Ureter (tissue), 1 donor: ENCODE measurements at regions not wholly inside any gene's neighbourhood (a gene's known extent, or its start where the extent isn't known, plus 50 kb on each side); places are given as distances from the start of the nearest gene placed in this dataset.
"Not testable (repeated sequence)": the region's sequence is repeated elsewhere in the genome, so short reads cannot be mapped to it uniquely, and the experiment has no call there.

Experiments used
- DNase-seq: peaks from one replicate; pipeline ENCODE4 v3.0.0-alpha.2; 2020; ENCODE audit warnings: low spot score
- donor health status: DM: yes; HTN: yes; CAD: no.

DNA sequence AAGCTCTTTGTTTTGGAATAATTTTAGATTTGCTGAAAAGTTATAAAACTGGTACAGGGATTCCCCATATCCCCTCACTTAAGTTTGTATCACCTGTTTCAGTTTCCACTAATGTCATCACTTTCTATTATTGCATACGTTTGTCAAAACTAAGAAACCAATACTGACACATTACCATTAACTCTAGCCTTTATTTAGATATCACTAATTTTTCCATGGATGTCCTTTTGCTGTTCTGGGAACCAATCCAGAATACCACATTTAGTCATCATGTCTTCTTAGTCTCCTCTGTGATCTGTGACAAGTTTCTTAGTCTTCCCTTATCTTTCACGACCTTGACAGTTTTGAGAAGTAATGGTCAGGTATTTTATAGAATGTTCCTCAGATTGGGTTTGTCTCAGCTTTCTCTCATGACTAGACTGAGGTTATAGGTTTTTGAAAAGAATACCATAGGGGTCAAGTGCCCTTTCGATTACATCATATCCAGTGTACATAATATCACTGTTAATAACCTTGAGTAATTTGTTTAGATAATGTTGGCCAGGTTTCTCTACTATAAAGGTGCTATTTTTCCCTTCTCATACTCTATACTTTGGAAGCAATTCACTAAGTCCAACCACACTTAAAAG, 51.9 kb upstream of the NMUR2 start:
- DNase-seq = no peak

GRCh38 chr5:152462021-152462721, 57.1 kb upstream of the NMUR2 start:
- DNase-seq = no peak

- no peak for DNase-seq
Measured at GRCh38 chr5:152464048-152464447, 59.0 kb upstream of the NMUR2 start.

DNA sequence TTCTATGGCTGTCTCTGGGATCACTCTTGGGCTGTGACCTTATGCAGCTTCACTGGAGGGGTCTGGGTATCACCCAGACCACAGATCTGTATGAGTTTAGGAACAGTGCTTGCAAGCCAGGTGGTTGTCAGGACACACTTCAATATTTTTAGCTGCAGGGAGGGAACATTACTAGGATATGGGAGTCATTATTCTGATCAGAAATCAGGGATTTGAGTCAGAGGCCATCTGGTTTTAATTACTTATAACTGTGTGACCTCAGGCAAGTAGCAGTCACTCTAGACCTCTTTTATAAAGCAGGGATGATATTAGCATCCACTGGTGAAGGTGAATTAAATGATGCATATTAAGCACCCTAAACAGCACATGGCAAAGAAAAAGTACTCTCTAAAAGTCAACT, 60.1 kb upstream of the NMUR2 start:
- DNase-seq = no peak

DNA sequence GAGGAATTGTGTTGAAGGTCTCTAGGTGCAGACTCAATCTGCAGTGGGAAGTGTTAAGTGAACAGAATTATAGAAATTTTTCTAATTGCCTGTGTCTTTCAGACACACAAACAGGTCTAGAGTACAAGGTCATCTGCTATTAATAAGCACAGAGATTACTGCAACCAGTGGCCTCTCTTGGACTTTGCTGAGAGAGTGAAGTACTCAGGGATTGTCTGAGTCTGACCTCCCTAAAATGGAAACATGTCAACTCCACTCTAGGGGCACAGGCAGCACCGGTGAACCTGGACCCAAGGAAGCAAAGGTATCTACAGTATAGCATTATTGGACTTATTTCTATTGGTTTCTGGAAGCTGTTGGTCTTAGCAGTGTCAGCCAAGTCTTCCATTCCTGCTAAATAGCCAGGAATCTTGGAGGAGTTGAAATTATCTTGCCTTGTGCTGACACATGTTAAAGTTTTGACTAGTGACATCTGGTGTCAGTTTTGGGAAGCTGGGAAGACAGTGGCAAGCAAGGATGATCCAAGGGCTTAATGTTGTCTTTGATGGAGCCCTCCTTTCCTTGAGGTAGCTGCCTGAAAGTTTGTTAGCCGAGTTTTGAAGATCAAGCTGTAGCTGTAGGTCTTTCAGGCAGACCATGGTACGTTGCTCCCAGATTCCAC, 61.1 kb upstream of the NMUR2 start:
- DNase-seq = no peak

GRCh38 chr5:152470167-152470566, 65.1 kb upstream of the NMUR2 start:
- DNase-seq = no peak

DNA sequence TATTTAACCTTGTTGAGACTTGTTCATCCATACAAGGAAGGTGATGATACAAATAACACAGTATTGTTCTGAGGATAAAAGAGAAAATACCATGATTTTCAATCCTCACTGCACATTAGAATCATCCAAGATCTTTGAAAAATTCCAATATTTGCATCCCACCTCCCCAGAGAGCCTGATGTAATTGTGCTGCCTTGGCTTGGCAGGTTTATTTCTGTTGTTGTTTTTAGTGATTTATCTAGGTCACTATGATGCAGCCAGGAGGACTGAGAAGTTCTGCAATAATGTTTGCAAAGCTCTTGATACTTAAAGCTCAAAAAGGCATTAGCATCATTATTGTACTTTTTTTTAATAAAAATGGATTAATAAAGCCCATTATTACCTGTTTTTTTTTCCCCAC, 67.0 kb upstream of the NMUR2 start:
- DNase-seq = no peak

DNA sequence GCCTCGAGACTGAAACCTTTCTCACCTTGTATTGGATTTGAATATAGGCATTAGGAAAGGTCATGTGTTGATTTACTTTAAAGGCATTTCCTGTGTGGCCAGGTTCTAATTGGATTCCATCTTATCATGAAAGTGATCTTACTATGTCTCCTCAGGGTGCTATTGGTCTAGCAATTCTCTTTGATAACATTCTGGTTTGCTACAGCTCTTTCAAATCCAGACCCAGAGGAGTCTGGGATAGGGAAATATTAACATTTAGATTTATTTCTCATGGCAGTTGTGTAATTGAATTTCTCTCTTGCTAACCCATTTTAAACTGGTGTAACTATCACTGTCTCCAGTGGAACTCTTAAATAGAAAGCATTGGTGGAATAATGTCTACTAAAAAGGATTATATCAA, 69.9 kb upstream of the NMUR2 start:
- no peak for DNase-seq

DNA sequence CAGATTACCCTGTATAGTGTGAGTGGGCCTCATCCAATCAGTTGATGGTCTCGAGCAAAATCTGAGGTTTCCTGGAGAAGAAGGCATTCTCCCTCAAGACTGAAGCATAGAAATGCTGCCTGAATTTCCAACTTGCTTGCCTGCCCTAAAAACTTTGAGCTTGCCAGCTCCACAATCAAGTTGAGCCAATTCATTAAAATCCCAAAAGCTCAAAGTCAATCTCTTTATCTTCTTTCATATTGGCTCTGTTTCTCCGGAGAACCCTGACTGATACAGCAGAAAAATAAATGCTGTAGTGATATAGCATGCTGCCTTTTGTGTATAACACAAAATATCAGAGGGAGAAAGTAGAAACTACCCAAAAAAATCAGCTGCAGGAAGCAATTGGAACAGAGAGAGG, 72.5 kb upstream of the NMUR2 start:
- no peak for DNase-seq

GRCh38 chr5:152479866-152480265, 74.8 kb upstream of the NMUR2 start:
- not testable (repeated sequence) for DNase-seq

DNA sequence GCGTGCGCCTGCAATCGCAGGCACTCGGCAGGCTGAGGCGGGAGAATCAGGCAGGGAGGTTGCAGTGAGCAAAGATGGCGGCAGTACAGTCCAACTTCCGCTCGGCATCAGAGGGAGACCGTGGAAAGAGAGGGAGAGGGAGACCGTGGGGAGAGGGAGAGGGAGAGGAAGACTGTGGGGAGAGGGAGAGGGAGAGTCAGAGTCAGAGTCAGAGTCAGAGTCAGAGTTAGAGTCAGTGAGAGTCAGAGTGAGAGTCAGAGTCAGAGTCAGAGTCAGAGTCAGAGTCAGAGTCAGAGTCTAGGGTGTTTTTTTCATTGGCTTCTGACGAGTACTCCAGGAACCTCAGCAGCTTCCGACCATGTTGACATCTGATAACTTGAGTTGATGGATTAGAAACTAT, 75.6 kb upstream of the NMUR2 start:
- DNase-seq = not testable (repeated sequence)

- no peak for DNase-seq
Measured at GRCh38 chr5:152487130-152487529, 82.1 kb upstream of the NMUR2 start.

DNA sequence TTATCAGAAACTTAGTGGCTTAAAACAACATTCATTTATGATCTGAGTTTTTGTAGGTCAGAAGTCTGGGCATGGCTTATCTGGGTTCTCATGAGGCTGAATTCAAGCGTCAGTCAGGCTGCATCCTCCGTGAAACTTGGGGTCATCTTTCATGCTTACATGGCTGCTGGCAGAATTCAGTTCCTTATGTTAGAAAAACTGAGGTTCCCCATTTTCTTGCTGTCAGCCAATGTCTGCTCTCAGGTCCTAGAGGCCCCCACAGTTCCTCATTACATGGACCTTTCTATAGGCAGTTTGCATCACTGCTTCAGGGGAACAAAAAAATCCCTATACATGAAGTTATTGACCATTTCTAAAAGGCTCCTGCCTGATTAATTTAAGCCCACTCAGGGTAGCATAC, 83.8 kb upstream of the NMUR2 start:
- DNase-seq = no peak

DNA sequence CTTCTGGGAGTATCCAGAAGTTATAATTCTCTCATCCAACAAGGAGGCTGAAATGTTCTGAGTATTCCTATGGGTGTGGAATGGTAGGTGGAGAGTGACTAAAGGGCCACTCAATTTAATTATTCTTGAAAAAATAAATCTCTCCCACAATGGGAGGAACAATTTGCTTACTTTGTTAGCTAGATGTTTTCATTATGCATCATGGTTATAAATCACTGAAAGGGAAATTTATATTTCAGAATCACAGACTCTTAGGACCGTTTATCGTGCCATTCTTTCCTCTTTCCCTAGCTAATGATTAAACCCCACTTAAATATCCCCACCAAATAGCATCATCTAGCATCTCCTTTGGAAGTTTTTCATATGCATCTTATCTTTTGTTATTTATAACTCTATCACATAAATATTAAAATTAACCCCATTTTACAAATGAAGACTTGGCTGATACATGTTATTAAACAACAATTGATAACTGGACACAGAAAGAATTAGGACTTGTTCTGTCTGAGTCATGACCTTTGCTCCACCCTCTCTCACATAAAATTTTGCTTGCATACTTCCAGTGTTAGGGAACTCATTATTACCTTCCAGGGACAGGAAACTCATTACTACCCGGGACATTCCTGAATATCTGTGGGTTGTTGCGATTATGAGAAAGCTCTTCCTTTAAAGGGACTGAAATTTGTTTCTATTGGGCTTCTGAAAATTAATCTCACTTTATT, 94.9 kb upstream of the NMUR2 start:
- no peak for DNase-seq

DNA sequence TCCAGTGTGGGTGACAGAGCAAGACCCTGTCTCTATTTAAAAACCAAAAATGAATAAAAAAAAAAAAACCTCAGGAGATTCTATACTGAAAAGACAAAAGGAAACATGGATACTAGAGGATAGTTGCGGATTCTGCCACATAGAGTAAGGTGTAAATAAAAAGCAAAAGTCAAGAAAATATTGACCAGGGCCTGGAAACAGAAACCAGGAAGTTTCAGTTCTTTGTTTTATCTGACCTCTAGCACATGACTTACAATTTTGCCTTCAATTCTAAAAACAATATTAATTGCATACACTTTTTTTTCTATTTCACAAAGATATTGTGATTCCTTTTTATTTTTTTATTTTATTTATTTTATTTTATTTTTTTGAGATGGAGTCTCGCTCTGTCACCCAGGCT, 96.2 kb upstream of the NMUR2 start:
- no peak for DNase-seq

DNA sequence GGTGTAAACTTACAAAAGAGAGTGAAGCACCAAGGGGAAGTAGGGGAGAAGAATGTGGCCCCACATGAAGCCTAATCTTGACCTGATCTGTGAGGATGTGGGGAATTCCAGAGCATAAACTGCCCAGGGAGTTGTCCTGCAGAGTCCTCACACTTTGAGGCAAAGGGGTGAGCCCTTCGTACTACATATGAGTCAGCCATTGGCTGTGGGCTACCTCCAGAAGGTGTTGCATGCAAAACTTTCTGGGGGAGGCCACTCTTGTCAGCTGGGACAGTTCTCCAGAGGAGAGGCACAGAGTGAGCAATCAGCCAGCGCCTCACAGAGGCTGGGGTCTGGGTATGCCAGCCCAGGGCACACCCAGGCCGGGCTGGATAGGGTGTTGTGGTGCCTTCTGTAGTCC, 98.1 kb upstream of the NMUR2 start:
- DNase-seq = no peak

DNA sequence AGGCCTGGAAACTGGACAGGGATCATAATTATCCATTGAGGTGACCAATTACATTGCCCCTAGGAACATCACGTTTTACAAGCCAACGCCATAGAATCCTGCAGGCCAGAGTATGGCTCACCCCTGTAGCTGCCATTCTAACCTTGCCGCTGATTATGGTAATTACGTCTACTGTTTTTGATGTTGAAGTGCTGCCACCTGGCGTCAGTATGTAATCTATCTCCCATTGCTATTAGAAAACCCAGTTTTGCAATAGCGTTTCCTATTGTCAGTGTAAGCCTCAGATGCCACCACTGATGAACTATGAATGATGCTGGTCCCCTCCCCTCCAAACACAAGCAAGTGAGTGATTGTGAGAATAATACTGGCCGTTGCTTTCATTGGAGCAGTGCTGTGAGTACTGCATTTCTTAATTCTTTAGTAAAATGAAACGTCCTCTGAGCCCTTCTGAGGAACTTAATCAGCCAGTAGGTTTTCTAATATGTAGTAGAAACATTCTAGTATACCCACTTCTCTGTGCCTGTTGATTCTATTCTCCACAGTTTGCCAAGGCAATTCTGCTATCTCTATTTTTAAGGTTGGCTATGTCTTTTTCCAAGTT, 100.5 kb upstream of the NMUR2 start:
- peak; percentile 49 for DNase-seq

- no peak for DNase-seq
Measured at GRCh38 chr5:152511120-152511519, 106.0 kb upstream of the NMUR2 start.

DNA sequence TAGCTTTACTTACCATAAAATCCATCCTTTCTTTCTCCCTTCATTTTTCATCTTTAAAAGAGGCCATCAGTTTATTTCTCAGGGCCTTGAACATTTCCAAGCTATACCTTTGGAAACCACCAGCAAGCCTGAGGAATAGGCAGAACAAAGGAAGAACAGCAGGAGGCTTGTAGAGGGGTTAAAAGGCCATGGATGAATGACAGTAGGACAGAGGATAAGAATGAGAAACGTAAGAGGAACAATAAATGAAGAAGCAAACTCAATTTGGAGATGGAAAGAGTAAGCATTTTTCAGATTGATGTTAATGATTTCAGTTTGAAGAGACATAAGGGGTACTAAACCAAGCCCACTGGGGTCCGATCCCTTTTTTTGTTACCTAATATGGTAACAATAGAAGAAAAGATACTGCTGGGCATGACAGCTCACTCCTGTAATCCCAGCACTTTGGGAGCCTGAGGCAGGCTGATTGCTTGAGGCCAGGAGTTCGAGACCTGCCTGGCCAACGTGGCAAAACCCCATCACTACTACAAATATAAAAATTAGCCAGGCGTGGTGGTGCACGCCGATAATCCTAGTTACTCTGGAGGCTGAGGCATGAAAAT, 106.6 kb upstream of the NMUR2 start:
- DNase-seq = no peak

- DNase-seq = no peak
Measured at GRCh38 chr5:152514827-152515397, 109.8 kb upstream of the NMUR2 start.

DNA sequence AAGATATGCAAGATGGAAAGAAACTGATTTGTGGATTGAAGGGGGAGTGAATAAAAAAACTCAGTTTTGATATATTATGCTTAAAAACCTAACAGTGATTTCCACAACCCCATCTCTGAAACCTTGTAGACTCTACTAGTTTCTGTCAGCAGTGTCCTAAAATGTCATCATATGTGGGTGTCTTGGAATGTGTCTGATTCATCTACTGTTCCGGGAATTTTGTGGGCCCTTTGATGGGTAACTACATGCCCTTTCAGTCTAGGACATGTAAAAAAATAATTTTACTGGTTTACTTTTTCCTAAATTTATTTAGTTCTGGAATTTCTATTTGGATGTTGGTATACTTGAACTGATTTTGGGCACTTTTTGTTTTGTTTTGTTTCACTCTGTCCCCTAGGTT, 118.9 kb upstream of the NMUR2 start:
- no peak for DNase-seq
